Calu3 (cell line): ENCODE measurements at regions not wholly inside any gene's neighbourhood (a gene's known extent, or its start where the extent isn't known, plus 50 kb on each side); places are given as distances from the start of the nearest gene placed in this dataset.

Experiments used
- BruUV-seq: library from RNA; stranded (reverse); fragments of 400-500 nt; replicated peaks from 2 replicates; lab custom pipeline; 2021; lab: Mats Ljungman, UMichigan
- CTCF ChIA-PET: fragments of 300-600 bp; sonication (Branson Sonifier 250); formaldehyde crosslinking; loops from one replicate; lab custom pipeline; 2022; ENCODE audit warnings: antibody characterized with exemption; lab: Charles Lee
- DNase-seq: peaks from one replicate; pipeline ENCODE4 v3.0.0; 2022
- H3K27ac Mint-ChIP-seq: one replicate; pipeline ENCODE4 v1.8.0; 2022; ENCODE audit warnings: mixed read lengths; ENCODE audit not compliant: unreplicated experiment
- H3K27me3 Mint-ChIP-seq: one replicate; pipeline ENCODE4 v1.8.0; 2022; ENCODE audit warnings: mixed read lengths; ENCODE audit not compliant: unreplicated experiment
- H3K36me3 Mint-ChIP-seq: one replicate; pipeline ENCODE4 v1.8.0; 2022; ENCODE audit warnings: mild to moderate bottlenecking, moderate library complexity, mixed read lengths; ENCODE audit not compliant: insufficient read depth, unreplicated experiment
- H3K4me1 Mint-ChIP-seq: one replicate; pipeline ENCODE4 v1.8.0; 2022; ENCODE audit warnings: mild to moderate bottlenecking, low read depth, mixed read lengths; ENCODE audit not compliant: unreplicated experiment
- H3K4me3 Mint-ChIP-seq: one replicate; pipeline ENCODE4 v1.8.0; 2022; ENCODE audit warnings: mild to moderate bottlenecking, low read depth, moderate library complexity, mixed read lengths; ENCODE audit not compliant: unreplicated experiment
- H3K9me3 Mint-ChIP-seq: one replicate; pipeline ENCODE4 v1.8.0; 2022; ENCODE audit warnings: low read depth, mixed read lengths; ENCODE audit not compliant: unreplicated experiment
- intact Hi-C: fragments of 100-400 bp; cut with micrococcal nuclease; formaldehyde crosslinking; loops from one replicate; pipeline ENCODE4 v1.10.0; 2022; ENCODE audit not compliant: unreplicated experiment
- TF ChIP-seq, protein P1 (sequence below): fragments of 200-600 bp; IDR thresholded peaks from one replicate; pipeline ENCODE4 v1.8.0; 2022; ENCODE audit warnings: antibody characterized with exemption; ENCODE audit not compliant: unreplicated experiment

DNA sequence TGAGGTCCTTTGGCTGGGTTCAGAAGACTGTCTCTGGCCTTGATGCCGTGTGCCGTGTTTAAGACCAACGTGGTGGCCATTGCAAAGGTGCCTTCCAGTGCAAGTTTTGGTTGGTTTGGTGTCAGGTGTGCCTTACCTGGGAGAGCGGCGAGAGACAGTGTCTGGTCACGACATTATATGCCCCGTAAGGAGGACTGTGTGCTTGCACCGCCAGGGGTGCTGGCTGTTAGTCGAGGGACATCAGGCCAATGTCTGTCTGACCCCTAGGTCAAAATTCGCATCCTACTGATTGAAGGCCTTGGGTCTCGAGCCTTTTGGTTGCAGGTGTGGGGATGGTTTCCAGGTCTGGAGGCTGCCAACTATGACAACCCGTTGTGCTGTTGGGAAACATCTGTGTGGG, 111.9 kb downstream of the SNRPN start:
- Mint-ChIP-seq H3K9me3 (no peaks in the 10 kb centered on the region), H3K4me3 (no peak overlapping the region), H3K27ac (no peak overlapping the region), H3K27me3 (no peaks in the 10 kb centered on the region), H3K36me3 (no peaks in the 10 kb centered on the region), H3K4me1 (no peaks in the 10 kb centered on the region)
- no peak for DNase-seq
- TF ChIP-seq, protein P1, sequence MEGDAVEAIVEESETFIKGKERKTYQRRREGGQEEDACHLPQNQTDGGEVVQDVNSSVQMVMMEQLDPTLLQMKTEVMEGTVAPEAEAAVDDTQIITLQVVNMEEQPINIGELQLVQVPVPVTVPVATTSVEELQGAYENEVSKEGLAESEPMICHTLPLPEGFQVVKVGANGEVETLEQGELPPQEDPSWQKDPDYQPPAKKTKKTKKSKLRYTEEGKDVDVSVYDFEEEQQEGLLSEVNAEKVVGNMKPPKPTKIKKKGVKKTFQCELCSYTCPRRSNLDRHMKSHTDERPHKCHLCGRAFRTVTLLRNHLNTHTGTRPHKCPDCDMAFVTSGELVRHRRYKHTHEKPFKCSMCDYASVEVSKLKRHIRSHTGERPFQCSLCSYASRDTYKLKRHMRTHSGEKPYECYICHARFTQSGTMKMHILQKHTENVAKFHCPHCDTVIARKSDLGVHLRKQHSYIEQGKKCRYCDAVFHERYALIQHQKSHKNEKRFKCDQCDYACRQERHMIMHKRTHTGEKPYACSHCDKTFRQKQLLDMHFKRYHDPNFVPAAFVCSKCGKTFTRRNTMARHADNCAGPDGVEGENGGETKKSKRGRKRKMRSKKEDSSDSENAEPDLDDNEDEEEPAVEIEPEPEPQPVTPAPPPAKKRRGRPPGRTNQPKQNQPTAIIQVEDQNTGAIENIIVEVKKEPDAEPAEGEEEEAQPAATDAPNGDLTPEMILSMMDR = no peak
- CTCF ChIA-PET = no interaction called here
- BruUV-seq = no TSS peak
- intact Hi-C loops = no loop called here

DNA sequence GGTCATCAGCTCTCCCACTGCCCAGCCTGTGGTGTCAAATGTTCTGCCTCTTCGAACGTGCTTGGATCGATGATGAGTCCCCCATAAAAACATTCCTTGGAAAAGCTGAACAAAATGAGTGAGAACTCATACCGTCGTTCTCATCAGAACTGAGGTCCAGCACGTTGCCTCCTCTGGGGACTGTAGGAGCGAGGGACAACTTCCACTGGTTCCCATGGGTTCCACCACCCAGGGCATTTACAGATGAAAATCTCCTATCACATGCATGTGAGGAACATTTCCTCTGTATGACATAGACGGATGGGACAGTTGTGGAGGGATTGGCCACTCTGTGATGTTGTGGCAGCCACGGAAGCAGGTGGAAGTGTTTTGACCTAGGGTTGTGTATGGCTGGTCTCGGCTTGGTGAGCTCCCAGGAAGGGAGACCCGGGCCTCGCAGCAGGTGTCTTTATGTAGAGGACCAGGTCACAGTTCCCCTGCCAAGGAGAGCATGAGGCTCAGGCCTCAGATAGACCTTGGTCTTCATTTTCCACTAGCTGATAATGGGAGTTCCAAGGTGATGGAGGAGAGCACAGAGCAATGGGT, 113.0 kb downstream of the SNRPN start:
- Mint-ChIP-seq H3K27ac (no peak overlapping the region), H3K36me3 (no peaks in the 10 kb centered on the region), H3K4me3 (no peak overlapping the region), H3K4me1 (no peaks in the 10 kb centered on the region), H3K9me3 (no peaks in the 10 kb centered on the region), H3K27me3 (no peaks in the 10 kb centered on the region)
- TF ChIP-seq, protein P1 = no peak
- intact Hi-C loops = no loop called here
- no peak for DNase-seq
- BruUV-seq = no TSS peak
- CTCF ChIA-PET = no interaction called here

DNA sequence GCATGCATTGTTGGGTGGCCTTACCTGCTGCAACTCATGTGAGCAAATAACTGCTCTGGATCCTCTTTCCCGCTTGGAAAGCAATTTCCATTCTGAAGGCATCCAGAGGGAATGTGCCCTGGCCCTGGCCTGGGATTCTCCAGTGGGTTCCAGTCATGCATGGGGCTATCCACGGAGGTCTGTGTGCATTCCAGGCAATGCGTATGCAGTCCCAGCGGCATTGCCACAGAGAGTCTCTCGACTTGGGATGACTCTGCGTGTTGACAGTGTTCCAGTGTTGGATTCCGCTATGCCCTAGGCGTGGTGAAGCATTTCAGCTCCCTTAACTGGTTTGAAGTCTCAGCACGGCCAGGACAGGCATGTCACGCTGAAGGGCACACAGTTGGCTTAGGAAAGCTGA, 113.9 kb downstream of the SNRPN start:
- Mint-ChIP-seq H3K4me1 (no peaks in the 10 kb centered on the region), H3K36me3 (no peaks in the 10 kb centered on the region), H3K9me3 (no peaks in the 10 kb centered on the region), H3K27ac (no peak overlapping the region), H3K27me3 (no peaks in the 10 kb centered on the region), H3K4me3 (no peak overlapping the region)
- intact Hi-C loops = no loop called here
- CTCF ChIA-PET = no interaction called here
- DNase-seq = no peak
- TF ChIP-seq, protein P1 = no peak
- no TSS peak for BruUV-seq

DNA sequence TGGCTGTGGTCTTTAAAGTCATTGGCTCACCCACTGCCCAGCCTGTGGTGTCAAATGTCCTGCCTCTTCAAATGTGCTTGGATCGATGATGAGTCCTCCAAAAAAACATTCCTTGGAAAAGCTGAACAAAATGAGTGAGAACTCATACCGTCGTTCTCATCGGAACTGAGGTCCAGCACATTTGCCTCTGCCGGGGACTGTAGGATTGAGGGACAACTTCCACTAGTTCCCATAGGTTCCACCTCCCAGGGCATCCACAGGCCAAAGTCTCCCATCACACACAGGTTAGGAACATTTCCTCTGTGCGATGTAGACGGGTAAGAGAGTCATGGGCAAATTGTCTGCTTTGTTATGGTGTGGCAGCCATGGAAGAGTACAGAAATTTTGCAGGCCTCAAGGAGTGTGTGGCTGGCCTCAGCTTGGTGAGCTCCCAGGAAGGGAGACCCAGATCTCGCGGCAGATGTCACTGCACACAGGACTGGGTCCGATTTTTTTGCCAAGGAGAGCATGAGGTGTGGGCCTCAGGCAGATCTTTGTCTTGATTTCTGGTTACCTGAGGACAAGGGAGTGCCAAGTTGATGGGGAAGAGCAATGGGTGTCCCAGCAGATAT, 115.7 kb downstream of the SNRPN start:
- CTCF ChIA-PET = no interaction called here
- Mint-ChIP-seq H3K27ac (no peak overlapping the region), H3K4me3 (no peak overlapping the region), H3K9me3 (no peaks in the 10 kb centered on the region), H3K36me3 (no peaks in the 10 kb centered on the region), H3K4me1 (no peaks in the 10 kb centered on the region), H3K27me3 (no peaks in the 10 kb centered on the region)
- no TSS peak for BruUV-seq
- intact Hi-C loops = no loop called here
- TF ChIP-seq, protein P1 = no peak
- no peak for DNase-seq
